Cardiac muscle cell (in vitro differentiated cells and primary cell): ENCODE measurements at regions not wholly inside any gene's neighbourhood (a gene's known extent, or its start where the extent isn't known, plus 50 kb on each side); places are given as distances from the start of the nearest gene placed in this dataset.
"Not testable (repeated sequence)": the region's sequence is repeated elsewhere in the genome, so short reads cannot be mapped to it uniquely, and the experiment has no call there.

Source experiments
- DNase-seq, 2 donors: peaks; one replicate each; pipeline versions ENCODE4 v3.0.0 to v3.0.0-alpha.2; 2010 to 2017; ENCODE audit warnings: low read depth in 1 of 2, low spot score in 1 of 2
- H3K27ac ChIP-seq: fragments of 200-600 bp; sonication (generic); 2 replicates; pipeline ENCODE4 v1.5.1; 2016
- H3K27me3 ChIP-seq: fragments of 200-600 bp; sonication (generic); 2 replicates; pipeline ENCODE4 v1.6.0; 2016; ENCODE audit warnings: control low read depth
- H3K36me3 ChIP-seq: fragments of 200-600 bp; sonication (generic); 2 replicates; pipeline ENCODE4 v1.5.1; 2016; ENCODE audit warnings: control low read depth
- H3K4me1 ChIP-seq: fragments of 200-600 bp; sonication (generic); 2 replicates; pipeline ENCODE4 v1.8.1; 2017; ENCODE audit warnings: low read depth, mild to moderate bottlenecking, mixed run types
- H3K4me3 ChIP-seq: fragments of 200-600 bp; sonication (generic); 2 replicates; pipeline ENCODE4 v1.5.1; 2016; ENCODE audit warnings: mild to moderate bottlenecking
- H3K9me3 ChIP-seq: fragments of 200-600 bp; sonication (generic); 2 replicates; pipeline ENCODE4 v1.5.1; 2017; ENCODE audit warnings: low read depth, mild to moderate bottlenecking, control low read depth
- TF ChIP-seq, protein P1 (sequence below): IDR thresholded peaks from 2 replicates; pipeline ENCODE4 v1.5.1; 2012; ENCODE audit warnings: low read depth, mild to moderate bottlenecking, low read length

DNA sequence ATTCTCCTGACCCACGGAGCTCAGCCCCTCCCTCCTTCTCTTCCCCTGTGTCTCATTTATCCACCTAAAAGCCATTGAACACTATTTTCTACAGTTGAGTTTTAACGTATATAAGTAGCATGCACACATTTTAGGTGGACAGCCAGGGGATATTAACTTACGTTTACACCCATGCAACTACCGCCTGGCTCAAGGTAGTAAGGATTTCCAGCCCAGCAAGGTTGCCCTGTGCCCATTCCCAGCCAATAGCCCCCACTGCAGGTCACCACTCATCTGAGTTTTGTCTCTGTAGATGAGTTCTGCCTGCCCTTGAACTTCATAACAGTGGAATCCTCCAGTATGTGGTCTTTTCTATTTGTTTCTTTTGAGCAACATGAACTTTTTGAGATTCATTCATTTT, 65.4 kb downstream of the SMIM38 start:
- DNase-seq, result no peak

DNA sequence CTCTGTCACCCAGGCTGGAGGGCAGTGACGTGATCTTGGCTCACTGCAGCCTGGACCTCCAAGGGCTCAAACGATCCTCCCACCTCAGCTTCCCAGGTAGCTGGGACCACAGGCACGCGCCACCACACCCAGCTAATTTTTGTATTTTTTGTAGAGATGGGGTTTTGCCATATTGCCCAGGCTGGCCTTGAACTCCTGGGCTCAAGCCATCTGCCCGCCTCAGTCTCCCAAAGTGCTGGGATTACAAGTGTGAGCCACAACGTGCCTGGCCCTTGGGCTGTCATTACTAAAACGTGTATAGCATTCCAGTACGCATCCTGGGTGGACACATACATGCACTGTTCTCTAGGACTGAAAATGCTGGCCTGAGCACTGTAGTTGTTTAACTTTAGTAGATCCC, 65.9 kb downstream of the SMIM38 start:
- not testable (repeated sequence) for H3K36me3 ChIP-seq, DNase-seq, H3K27me3 ChIP-seq, H3K9me3 ChIP-seq, H3K4me1 ChIP-seq, H3K4me3 ChIP-seq, H3K27ac ChIP-seq

More for the DNA sequence above, 65.4 kb downstream of the SMIM38 start:
- Histone ChIP-seq H3K27me3 (no peaks in the 10 kb centered on the region), H3K27ac (no peak overlapping the region), H3K4me1 (no peaks in the 10 kb centered on the region), H3K36me3 (no peaks in the 10 kb centered on the region), H3K9me3 (no peaks in the 10 kb centered on the region), H3K4me3 (no peak overlapping the region)
- TF ChIP-seq, protein P1, sequence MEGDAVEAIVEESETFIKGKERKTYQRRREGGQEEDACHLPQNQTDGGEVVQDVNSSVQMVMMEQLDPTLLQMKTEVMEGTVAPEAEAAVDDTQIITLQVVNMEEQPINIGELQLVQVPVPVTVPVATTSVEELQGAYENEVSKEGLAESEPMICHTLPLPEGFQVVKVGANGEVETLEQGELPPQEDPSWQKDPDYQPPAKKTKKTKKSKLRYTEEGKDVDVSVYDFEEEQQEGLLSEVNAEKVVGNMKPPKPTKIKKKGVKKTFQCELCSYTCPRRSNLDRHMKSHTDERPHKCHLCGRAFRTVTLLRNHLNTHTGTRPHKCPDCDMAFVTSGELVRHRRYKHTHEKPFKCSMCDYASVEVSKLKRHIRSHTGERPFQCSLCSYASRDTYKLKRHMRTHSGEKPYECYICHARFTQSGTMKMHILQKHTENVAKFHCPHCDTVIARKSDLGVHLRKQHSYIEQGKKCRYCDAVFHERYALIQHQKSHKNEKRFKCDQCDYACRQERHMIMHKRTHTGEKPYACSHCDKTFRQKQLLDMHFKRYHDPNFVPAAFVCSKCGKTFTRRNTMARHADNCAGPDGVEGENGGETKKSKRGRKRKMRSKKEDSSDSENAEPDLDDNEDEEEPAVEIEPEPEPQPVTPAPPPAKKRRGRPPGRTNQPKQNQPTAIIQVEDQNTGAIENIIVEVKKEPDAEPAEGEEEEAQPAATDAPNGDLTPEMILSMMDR, result no peak

DNA sequence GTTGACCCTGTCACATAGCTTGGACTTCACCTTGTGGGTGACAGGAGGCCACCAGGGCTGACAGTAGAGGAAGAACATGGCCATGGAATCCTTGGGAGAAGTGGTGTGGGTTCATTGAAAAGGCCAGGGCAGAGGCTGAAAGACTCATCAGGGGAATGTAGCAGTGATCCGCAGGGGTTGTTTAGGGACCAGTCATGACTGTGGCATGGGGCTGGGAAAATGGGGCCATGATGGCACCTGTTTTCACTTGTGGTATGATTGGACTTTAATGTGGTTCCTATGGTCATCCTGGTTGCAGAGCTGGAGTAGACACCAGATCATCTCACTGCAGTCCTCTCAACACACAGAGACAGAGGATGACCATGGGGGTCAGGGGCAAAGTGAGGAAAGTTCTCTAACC, 66.7 kb upstream of the MYEOV start:
- Histone ChIP-seq H3K27me3 (peaks cover 3% of the 10 kb centered on the region), H3K27ac (no peak overlapping the region), H3K9me3 (no peaks in the 10 kb centered on the region), H3K36me3 (no peaks in the 10 kb centered on the region), H3K4me1 (no peaks in the 10 kb centered on the region), H3K4me3 (no peak overlapping the region)
- DNase-seq, result no peak
- TF ChIP-seq, protein P1, result no peak

DNA sequence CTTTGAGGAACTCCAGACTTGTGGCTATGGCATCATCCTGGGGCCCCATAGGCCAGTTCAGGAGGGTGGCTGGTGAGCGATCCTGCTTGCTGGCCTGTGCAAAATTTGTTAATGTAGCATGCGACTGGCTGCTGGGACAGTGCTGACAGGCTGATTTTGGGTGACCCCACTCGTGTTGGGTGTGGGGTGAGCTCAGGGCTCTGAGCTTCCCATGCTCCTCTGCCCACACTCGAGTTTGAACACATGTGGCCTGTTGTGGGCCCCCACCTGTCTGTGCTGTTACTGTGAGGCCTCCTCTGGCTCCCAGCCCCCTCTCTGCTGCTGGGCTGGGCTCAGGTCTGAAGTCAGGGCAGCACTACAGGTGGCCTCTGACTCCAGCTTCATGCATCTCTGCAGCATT, 64.4 kb upstream of the MYEOV start:
- H3K27ac ChIP-seq, result no peak overlapping the region
- no peaks in the 10 kb centered on the region for H3K4me1 ChIP-seq
- H3K36me3 ChIP-seq, result no peaks in the 10 kb centered on the region
- DNase-seq, result no peak
- H3K4me3 ChIP-seq, result no peak overlapping the region
- H3K27me3 ChIP-seq, result peaks cover 3% of the 10 kb centered on the region
- H3K9me3 ChIP-seq, result no peaks in the 10 kb centered on the region
- TF ChIP-seq, protein P1, result no peak

DNA sequence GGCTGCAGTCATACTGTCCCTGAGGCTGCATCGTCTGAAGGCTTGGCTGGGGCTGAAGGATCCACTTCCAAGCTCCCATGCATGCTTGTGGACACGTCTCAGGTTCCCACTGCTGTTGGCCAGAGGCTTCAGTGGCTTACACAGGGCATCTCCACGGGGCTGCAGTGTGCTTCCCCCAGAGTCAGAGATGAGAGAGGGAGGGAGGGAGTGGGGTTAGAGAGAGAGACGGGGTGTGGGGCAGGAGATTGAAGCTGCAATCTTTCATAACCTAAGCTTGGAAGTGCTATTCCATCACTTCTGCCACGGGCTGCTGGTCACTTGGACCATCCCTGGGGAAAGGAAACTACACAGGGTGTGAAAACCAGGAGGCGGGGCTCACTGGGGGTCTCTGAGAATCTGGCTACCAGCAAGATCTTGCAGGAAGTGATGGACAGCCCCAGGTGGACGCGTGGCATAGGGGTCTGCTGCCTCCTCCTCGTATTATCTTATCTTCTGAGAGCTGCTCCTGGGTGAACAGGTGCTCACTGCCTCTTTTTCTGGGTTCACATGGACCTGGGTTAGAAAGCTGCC, 63.0 kb upstream of the MYEOV start:
- Histone ChIP-seq H3K27ac (no peak overlapping the region), H3K9me3 (no peaks in the 10 kb centered on the region), H3K4me3 (no peak overlapping the region), H3K27me3 (peaks cover 3% of the 10 kb centered on the region), H3K4me1 (no peaks in the 10 kb centered on the region), H3K36me3 (no peaks in the 10 kb centered on the region)
- no peak for DNase-seq
- TF ChIP-seq, protein P1, result no peak

DNA sequence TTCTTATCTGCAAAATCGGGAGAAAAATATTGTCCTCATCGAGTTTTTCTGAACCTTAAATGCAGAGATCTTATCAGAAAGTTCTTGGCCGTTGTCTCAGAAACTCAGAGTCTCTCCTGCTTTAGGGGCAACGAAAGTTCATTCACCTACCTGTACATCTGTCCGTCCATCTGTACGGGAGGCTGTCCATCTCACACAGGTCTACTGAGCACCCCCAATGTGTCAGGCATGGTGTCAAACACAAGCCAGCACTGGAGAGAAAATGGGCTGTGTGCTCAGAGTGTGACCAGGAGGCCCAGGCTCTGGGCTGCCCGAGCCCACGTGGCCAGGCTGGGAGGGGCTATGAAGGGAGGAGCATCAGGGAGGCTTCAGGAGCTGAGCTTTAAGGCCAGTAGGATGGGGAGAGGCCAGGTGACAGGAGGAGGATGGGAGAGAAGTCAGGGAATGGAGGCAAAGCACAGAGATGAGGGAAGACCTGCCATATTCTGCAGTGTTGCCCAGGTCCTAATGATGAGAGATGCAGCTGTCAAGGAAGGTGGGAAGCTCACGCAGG, 62.4 kb upstream of the MYEOV start:
- Histone ChIP-seq H3K4me1 (no peaks in the 10 kb centered on the region), H3K27ac (no peak overlapping the region), H3K27me3 (peaks cover under 1% of the 10 kb centered on the region), H3K9me3 (no peaks in the 10 kb centered on the region), H3K36me3 (no peaks in the 10 kb centered on the region), H3K4me3 (no peak overlapping the region)
- DNase-seq, result no peak
- TF ChIP-seq, protein P1, result no peak
